HCT116 (cell line): ENCODE measurements at regions not wholly inside any gene's neighbourhood (a gene's known extent, or its start where the extent isn't known, plus 50 kb on each side); places are given as distances from the start of the nearest gene placed in this dataset.

Experiments used
- CEBPB ChIP-seq: IDR thresholded peaks from 2 replicates; pipeline ENCODE4 v1.6.1; 2012; ENCODE audit warnings: low read depth
- CTCF ChIP-seq, 3 experiments: fragments of 200-600 bp in 1 of 3; sonication (generic) in 1 of 3; IDR thresholded peaks in 2 of 3; conservative IDR thresholded peaks in 1 of 3; 2 replicates each; pipeline ENCODE4 v1.5.1; 2012 to 2017; ENCODE audit warnings: low read depth in 2 of 3, low read length in 2 of 3, antibody characterized with exemption in 1 of 3, borderline replicate concordance in 1 of 3, control low read depth in 1 of 3, mild to moderate bottlenecking in 1 of 3, mixed read lengths in 1 of 3, mixed run types in 1 of 3, moderate library complexity in 1 of 3; ENCODE audit not compliant: insufficient read depth in 1 of 3
- EZH2 ChIP-seq: fragments of 200-600 bp; sonication (generic); IDR thresholded peaks from 2 replicates; pipeline ENCODE4 v1.6.1; 2017; ENCODE audit warnings: antibody characterized with exemption, mixed run types
- EZH2phosphoT487 ChIP-seq: fragments of 200-600 bp; IDR thresholded peaks from 2 replicates; pipeline ENCODE4 v1.6.1; 2018; ENCODE audit warnings: antibody characterized with exemption, borderline replicate concordance
- MAX ChIP-seq: IDR thresholded peaks from 2 replicates; pipeline ENCODE4 v1.6.1; 2012
- POLR2A ChIP-seq: IDR thresholded peaks from 2 replicates; pipeline ENCODE4 v1.7.0; 2011; ENCODE audit warnings: borderline replicate concordance; ENCODE audit not compliant: insufficient read depth, insufficient read length; ENCODE audit errors: extremely low read depth
- POLR2AphosphoS5 ChIP-seq: IDR thresholded peaks from 2 replicates; pipeline ENCODE4 v1.6.1; 2011; ENCODE audit warnings: mild to moderate bottlenecking, low read depth, low read length, moderate library complexity
- RAD21 ChIP-seq: IDR thresholded peaks from 2 replicates; pipeline ENCODE4 v1.6.1; 2012; ENCODE audit warnings: low read depth, mild to moderate bottlenecking
- SIN3A ChIP-seq: IDR thresholded peaks from 2 replicates; pipeline ENCODE4 v1.6.1; 2012; ENCODE audit warnings: low read depth
- SP1 ChIP-seq: IDR thresholded peaks from 2 replicates; pipeline ENCODE4 v1.6.1; 2012; ENCODE audit warnings: low read depth
- SRF ChIP-seq: IDR thresholded peaks from 2 replicates; pipeline ENCODE4 v1.6.1; 2012; ENCODE audit warnings: low read depth
- ZBTB33 ChIP-seq: IDR thresholded peaks from 2 replicates; pipeline ENCODE4 v1.6.1; 2011; ENCODE audit warnings: mild to moderate bottlenecking, low read length, moderate library complexity; ENCODE audit not compliant: insufficient replicate concordance; ENCODE audit errors: extremely low read depth
- ZFX ChIP-seq: fragments of 450-650 bp; IDR thresholded peaks from 2 replicates; pipeline ENCODE4 v1.6.1; 2017

GRCh38 chr11:57920971-57921370, 102.7 kb upstream of the OR9Q1 start:
- TF ChIP-seq CTCF (IDR thresholded peaks at IDR 0.05 in 2 of 3, conservative IDR thresholded peaks at IDR 0.05 in 1 of 3; ENCODE audit: borderline replicate concordance in 1 of 3, insufficient read depth in 1 of 3, low read depth in 2 of 3, low read length in 2 of 3), result no peak
- TF ChIP-seq EZH2phosphoT487, result no peak
- no peak for TF ChIP-seq MAX
- no peak for TF ChIP-seq SIN3A
- TF ChIP-seq POLR2A, result no peak
- no peak for TF ChIP-seq POLR2AphosphoS5
- no peak for TF ChIP-seq EZH2
- no peak for TF ChIP-seq SRF
- TF ChIP-seq ZBTB33, result no peak
- TF ChIP-seq SP1, result no peak
- TF ChIP-seq RAD21, result no peak
- TF ChIP-seq ZFX, result no peak
- no peak for TF ChIP-seq CEBPB
